Esophagus mucosa (tissue), 1 donor: ENCODE measurements at regions not wholly inside any gene's neighbourhood (a gene's known extent, or its start where the extent isn't known, plus 50 kb on each side); places are given as distances from the start of the nearest gene placed in this dataset.
"Not testable (repeated sequence)": the region's sequence is repeated elsewhere in the genome, so short reads cannot be mapped to it uniquely, and the experiment has no call there.

Source experiments
- ATAC-seq: fragments of 200-7000 bp; cut with Tn5 transposase; one replicate; pipeline ENCODE4 v1.9.1; 2020
- donor health status: DM: yes; HTN: yes; CAD: no.

GRCh38 chr4:120293341-120293740, 226.7 kb upstream of the MAD2L1 start:
- ATAC-seq, result no peak

- no peak for ATAC-seq
Measured at GRCh38 chr4:120291541-120291940, 224.9 kb upstream of the MAD2L1 start.

- no peak for ATAC-seq
Measured at GRCh38 chr4:120290553-120290952, 223.9 kb upstream of the MAD2L1 start.

- no peak for ATAC-seq
Measured at GRCh38 chr4:120286813-120287212, 220.2 kb upstream of the MAD2L1 start.

GRCh38 chr4:120281581-120281980, 214.9 kb upstream of the MAD2L1 start:
- ATAC-seq, result no peak

GRCh38 chr4:120277391-120277790, 210.7 kb upstream of the MAD2L1 start:
- no peak for ATAC-seq

GRCh38 chr4:120266602-120267001, 200.0 kb upstream of the MAD2L1 start:
- ATAC-seq, result peak; percentile 92

GRCh38 chr4:120263618-120264017, 197.0 kb upstream of the MAD2L1 start:
- ATAC-seq, result no peak

GRCh38 chr4:120261117-120261516, 194.5 kb upstream of the MAD2L1 start:
- no peak for ATAC-seq

GRCh38 chr4:120256112-120256775, 189.6 kb upstream of the MAD2L1 start:
- not testable (repeated sequence) for ATAC-seq

- ATAC-seq, result no peak
Measured at GRCh38 chr4:120238277-120238973, 171.8 kb upstream of the MAD2L1 start.

GRCh38 chr4:120236873-120237272, 170.2 kb upstream of the MAD2L1 start:
- ATAC-seq, result no peak

GRCh38 chr4:120232050-120232449, 165.4 kb upstream of the MAD2L1 start:
- no peak for ATAC-seq

- no peak for ATAC-seq
Measured at GRCh38 chr4:120228086-120228485, 161.4 kb upstream of the MAD2L1 start.

GRCh38 chr4:120227554-120227953, 160.9 kb upstream of the MAD2L1 start:
- ATAC-seq, result no peak

GRCh38 chr4:120225527-120225926, 158.9 kb upstream of the MAD2L1 start:
- no peak for ATAC-seq

GRCh38 chr4:120218981-120219380, 152.3 kb upstream of the MAD2L1 start:
- ATAC-seq, result no peak

GRCh38 chr4:120215350-120215749, 148.7 kb upstream of the MAD2L1 start:
- no peak for ATAC-seq

- ATAC-seq, result no peak
Measured at GRCh38 chr4:120211408-120212015, 144.9 kb upstream of the MAD2L1 start.

- no peak for ATAC-seq
Measured at GRCh38 chr4:120209706-120210105, 143.1 kb upstream of the MAD2L1 start.

- ATAC-seq, result no peak
Measured at GRCh38 chr4:120207021-120207420, 140.4 kb upstream of the MAD2L1 start.

GRCh38 chr4:120202222-120202621, 135.6 kb upstream of the MAD2L1 start:
- ATAC-seq, result no peak

- ATAC-seq, result not testable (repeated sequence)
Measured at GRCh38 chr4:120200573-120201110, 134.0 kb upstream of the MAD2L1 start.

GRCh38 chr4:120198411-120198810, 131.8 kb upstream of the MAD2L1 start:
- ATAC-seq, result no peak
